ENCODE measurements at regions not wholly inside any gene's neighbourhood (a gene's known extent, or its start where the extent isn't known, plus 50 kb on each side); places are given as distances from the start of the nearest gene placed in this dataset.

GRCh38 chr1:116185161-116185701, 74.0 kb downstream of the MAB21L3 start:
- Histone ChIP-seq H3K4me3 (no peak overlapping the region), H3K79me2 (ENCODE audit: control insufficient read depth, insufficient read depth, low read length) (no peaks in the 10 kb centered on the region), H3K36me3 (ENCODE audit: control insufficient read depth, insufficient read depth, low read length) (no peaks in the 10 kb centered on the region), H3K4me1 (replicated peaks in 1 of 2; ENCODE audit: control insufficient read depth in 2 of 2, insufficient read depth in 2 of 2, low read length in 2 of 2) (no peaks in the 10 kb centered on the region), H3K27ac (ENCODE audit: extremely low read depth, low read depth, low read length) (no peak overlapping the region), H3K4me2 (ENCODE audit: insufficient read depth, low read length) (no peak overlapping the region), H3K9me1 (ENCODE audit: control insufficient read depth, insufficient read depth, low read length) (no peaks in the 10 kb centered on the region), H3K9ac (ENCODE audit: insufficient read depth in 1 of 2, low read depth in 2 of 2, low read length in 2 of 2) (no peak overlapping the region), H3K9me3 (replicated peaks; ENCODE audit: control insufficient read depth, insufficient read depth, low read depth, low read length) (no peaks in the 10 kb centered on the region), H4K20me1 (replicated peaks; ENCODE audit: control insufficient read depth, insufficient read depth, low read length) (no peaks in the 10 kb centered on the region), H3K27me3 (ENCODE audit: control insufficient read depth in 2 of 2, insufficient read depth in 2 of 2, low read length in 2 of 2) (peaks cover 17 to 29% of the 10 kb centered on the region in 2 experiments), H2AFZ (ENCODE audit: low read depth, low read length) (no peak overlapping the region)
- TF ChIP-seq EWSR1 (IDR thresholded peaks at IDR 0.05; ENCODE audit: borderline replicate concordance, low read depth, partially characterized antibody) = no peak
- no peak for TF ChIP-seq E2F8 (IDR thresholded peaks at IDR 0.05; ENCODE audit: low read depth, partially characterized antibody)
- TF ChIP-seq CEBPG (CRISPR knock-in tag; IDR thresholded peaks at IDR 0.05) = no peak
- peak in 1 of 2 experiments; percentile 90; a peak in 2 of 4 replicates for TF ChIP-seq CEBPG (tag; conservative IDR thresholded peaks at IDR 0.05 in 1 of 2, IDR thresholded peaks at IDR 0.05 in 1 of 2)
- TF ChIP-seq HNRNPUL1 (IDR thresholded peaks at IDR 0.05; ENCODE audit: low read length) = no peak
- CTCF ChIA-PET (ENCODE audit: low intra/inter-chr PET ratio) = interaction anchor here (0.7 kb wide), 1 partner anchor 91 kb away, joined by 3 read pairs; no protein-coding TSS in a partner anchor
- no peak for ATAC-seq
- in situ Hi-C loops (cut with MboI) (no loop called here), intact Hi-C loops (cut with micrococcal nuclease) (no loop called here)
- no peak for FAIRE-seq
- POLR2A ChIA-PET = no interaction called here
- no peak for DNase-seq (ENCODE audit: extremely low read depth in 1 of 4, low spot score in 3 of 4)
- 8% methylated on average over 5 of the region's 5 CpGs for WGBS (ENCODE audit: insufficient coverage, low coverage, missing lambda C conversion rate)
- BruUV-seq (replicated peaks) = no TSS peak

Measured in K562 (cell line).